ENCODE measurements at regions not wholly inside any gene's neighbourhood (a gene's known extent, or its start where the extent isn't known, plus 50 kb on each side); places are given as distances from the start of the nearest gene placed in this dataset.

GRCh38 chr6:94133106-94133505, 713.7 kb upstream of the EPHA7 start:
- no peaks in the 10 kb centered on the region for H3K27me3 ChIP-seq (ENCODE audit: control insufficient read depth, insufficient read depth, low read length)
- no peak overlapping the region for H3K9ac ChIP-seq
- no peak overlapping the region for H3K4me2 ChIP-seq (ENCODE audit: low read length)
- H2AFZ ChIP-seq = no peak overlapping the region
- H3K27ac ChIP-seq = no peak overlapping the region
- no peaks in the 10 kb centered on the region for H3K79me2 ChIP-seq
- H3K4me3 ChIP-seq (ENCODE audit: low read depth, low read length) = no peak overlapping the region
- no peaks in the 10 kb centered on the region for H3K4me1 ChIP-seq
- no peaks in the 10 kb centered on the region for H3K36me3 ChIP-seq (ENCODE audit: control insufficient read depth, insufficient read depth, low read length)
- TF ChIP-seq CTCF (IDR thresholded peaks at IDR 0.05) = no peak
- H3K9me3 ChIP-seq (ENCODE audit: control insufficient read depth, low read length) = no peaks in the 10 kb centered on the region

- Histone ChIP-seq H3K4me3 (ENCODE audit: low read depth, low read length) (no peak overlapping the region), H3K4me1 (no peaks in the 10 kb centered on the region), H3K36me3 (ENCODE audit: control insufficient read depth, insufficient read depth, low read length) (no peaks in the 10 kb centered on the region), H3K9ac (no peak overlapping the region), H2AFZ (no peak overlapping the region), H3K9me3 (ENCODE audit: control insufficient read depth, low read length) (no peaks in the 10 kb centered on the region), H3K4me2 (ENCODE audit: low read length) (no peak overlapping the region), H3K27ac (no peak overlapping the region), H3K27me3 (ENCODE audit: control insufficient read depth, insufficient read depth, low read length) (no peaks in the 10 kb centered on the region), H3K79me2 (no peaks in the 10 kb centered on the region)
- no peak for TF ChIP-seq CTCF (IDR thresholded peaks at IDR 0.05)
Observed at GRCh38 chr6:94131271-94131670, 711.9 kb upstream of the EPHA7 start.

GRCh38 chr6:94130478-94130877, 711.1 kb upstream of the EPHA7 start:
- Histone ChIP-seq H3K4me3 (ENCODE audit: low read depth, low read length) (no peak overlapping the region), H3K27me3 (ENCODE audit: control insufficient read depth, insufficient read depth, low read length) (no peaks in the 10 kb centered on the region), H3K27ac (no peak overlapping the region), H3K79me2 (no peaks in the 10 kb centered on the region), H3K9me3 (ENCODE audit: control insufficient read depth, low read length) (no peaks in the 10 kb centered on the region), H3K9ac (no peak overlapping the region), H3K4me2 (ENCODE audit: low read length) (no peak overlapping the region), H2AFZ (no peak overlapping the region), H3K36me3 (ENCODE audit: control insufficient read depth, insufficient read depth, low read length) (no peaks in the 10 kb centered on the region), H3K4me1 (no peaks in the 10 kb centered on the region)
- no peak for TF ChIP-seq CTCF (IDR thresholded peaks at IDR 0.05)

GRCh38 chr6:94129926-94130325, 710.6 kb upstream of the EPHA7 start:
- H3K4me2 ChIP-seq (ENCODE audit: low read length) = no peak overlapping the region

More at GRCh38 chr6:94129926-94130325, 710.6 kb upstream of the EPHA7 start:
- H3K36me3 ChIP-seq (ENCODE audit: control insufficient read depth, insufficient read depth, low read length) = no peaks in the 10 kb centered on the region
- no peak overlapping the region for H3K4me3 ChIP-seq (ENCODE audit: low read depth, low read length)
- H2AFZ ChIP-seq = peak overlapping the region; percentile 6
- TF ChIP-seq CTCF (IDR thresholded peaks at IDR 0.05) = no peak
- no peaks in the 10 kb centered on the region for H3K4me1 ChIP-seq
- H3K27me3 ChIP-seq (ENCODE audit: control insufficient read depth, insufficient read depth, low read length) = no peaks in the 10 kb centered on the region
- no peak overlapping the region for H3K27ac ChIP-seq
- no peaks in the 10 kb centered on the region for H3K79me2 ChIP-seq
- no peak overlapping the region for H3K9ac ChIP-seq
- H3K9me3 ChIP-seq (ENCODE audit: control insufficient read depth, low read length) = no peaks in the 10 kb centered on the region
